Vagina (tissue), 2 donors: ENCODE measurements at regions not wholly inside any gene's neighbourhood (a gene's known extent, or its start where the extent isn't known, plus 50 kb on each side); places are given as distances from the start of the nearest gene placed in this dataset.

Source experiments
- DNase-seq, 2 donors: peaks; one replicate each; pipeline ENCODE4 v3.0.0-alpha.2; 2017; ENCODE audit errors: extremely low spot score in 2 of 2
- H3K27ac ChIP-seq: fragments of 200-600 bp; sonication (generic); one replicate; pipeline ENCODE4 v1.5.1; 2019
- H3K27me3 ChIP-seq: fragments of 200-600 bp; sonication (generic); one replicate; pipeline ENCODE4 v1.5.1; 2019
- H3K36me3 ChIP-seq, 2 donors: fragments of 200-600 bp; sonication (generic); one replicate each; pipeline ENCODE4 v1.5.1; 2017 to 2019
- H3K4me1 ChIP-seq: fragments of 200-600 bp; sonication (generic); one replicate; pipeline ENCODE4 v1.5.1; 2019
- H3K4me3 ChIP-seq, 2 donors: fragments of 200-600 bp; sonication (generic); 1 replicate in 1 of 2; 2 replicates in 1 of 2; pipeline ENCODE4 v1.5.1; 2016 to 2019
- H3K9me3 ChIP-seq: fragments of 200-600 bp; sonication (generic); one replicate; pipeline ENCODE4 v1.5.1; 2019
- CTCF ChIP-seq, 3 experiments: fragments of 450-650 bp in 2 of 3; fragments of 200-600 bp in 1 of 3; sonication (generic) in 1 of 3; IDR thresholded peaks; one replicate each; pipeline ENCODE4 v1.5.1; 2017 to 2019; ENCODE audit warnings: antibody characterized with exemption in 3 of 3, mild to moderate bottlenecking in 2 of 3, moderate library complexity in 2 of 3
- POLR2A ChIP-seq, 2 donors: fragments of 450-650 bp; IDR thresholded peaks; one replicate each; pipeline ENCODE4 v1.6.1; 2017; ENCODE audit warnings: antibody characterized with exemption in 2 of 2, mild to moderate bottlenecking in 2 of 2, moderate library complexity in 2 of 2
- POLR2AphosphoS5 ChIP-seq, 2 donors: sonication (generic); formaldehyde crosslinking; IDR thresholded peaks; one replicate each; pipeline ENCODE4 v1.9.0; 2017; ENCODE audit warnings: antibody characterized with exemption in 2 of 2, mild to moderate bottlenecking in 2 of 2, low read depth in 1 of 2; ENCODE audit not compliant: insufficient read depth in 1 of 2
- intact Hi-C: fragments of 100-400 bp; cut with DNase I; formaldehyde crosslinking; loops from one replicate; pipeline ENCODE4 v1.15.1; 2023

GRCh38 chr2:71824436-71824835 lies 323.2 kb downstream of the CYP26B1 start:
- no peak for DNase-seq
- no peak for TF ChIP-seq POLR2AphosphoS5 (IDR thresholded peaks at IDR 0.05; ENCODE audit: insufficient read depth in 1 of 2, low read depth in 1 of 2)
- TF ChIP-seq POLR2A (IDR thresholded peaks at IDR 0.05): no peak
- TF ChIP-seq CTCF (IDR thresholded peaks at IDR 0.05): no peak

GRCh38 chr2:71823526-71823925 lies 324.1 kb downstream of the CYP26B1 start:
- TF ChIP-seq POLR2A (IDR thresholded peaks at IDR 0.05) (no peak), POLR2AphosphoS5 (IDR thresholded peaks at IDR 0.05; ENCODE audit: insufficient read depth in 1 of 2, low read depth in 1 of 2) (no peak), CTCF (IDR thresholded peaks at IDR 0.05) (no peak)
- Histone ChIP-seq H3K4me1 (no peaks in the 10 kb centered on the region), H3K27ac (no peak overlapping the region), H3K9me3 (no peaks in the 10 kb centered on the region), H3K36me3 (no peaks in the 10 kb centered on the region), H3K4me3 (no peak overlapping the region), H3K27me3 (no peaks in the 10 kb centered on the region)
- intact Hi-C loops: no loop called here
- DNase-seq: no peak

More at GRCh38 chr2:71824436-71824835, 323.2 kb downstream of the CYP26B1 start:
- H3K4me1 ChIP-seq: no peaks in the 10 kb centered on the region
- no peaks in the 10 kb centered on the region for H3K27me3 ChIP-seq
- H3K9me3 ChIP-seq: no peaks in the 10 kb centered on the region
- H3K4me3 ChIP-seq: no peak overlapping the region
- intact Hi-C loops: no loop called here
- H3K36me3 ChIP-seq: no peaks in the 10 kb centered on the region
- H3K27ac ChIP-seq: no peak overlapping the region

GRCh38 chr2:71822463-71822862 lies 325.2 kb downstream of the CYP26B1 start:
- H3K4me3 ChIP-seq: no peak overlapping the region
- H3K4me1 ChIP-seq: no peaks in the 10 kb centered on the region
- DNase-seq: no peak
- TF ChIP-seq POLR2A (IDR thresholded peaks at IDR 0.05) (no peak), POLR2AphosphoS5 (IDR thresholded peaks at IDR 0.05; ENCODE audit: insufficient read depth in 1 of 2, low read depth in 1 of 2) (no peak), CTCF (IDR thresholded peaks at IDR 0.05) (no peak)
- no peaks in the 10 kb centered on the region for H3K27me3 ChIP-seq
- H3K9me3 ChIP-seq: no peaks in the 10 kb centered on the region
- intact Hi-C loops: no loop called here
- no peak overlapping the region for H3K27ac ChIP-seq
- no peaks in the 10 kb centered on the region for H3K36me3 ChIP-seq

GRCh38 chr2:71821856-71822255 lies 325.8 kb downstream of the CYP26B1 start:
- TF ChIP-seq POLR2AphosphoS5 (IDR thresholded peaks at IDR 0.05; ENCODE audit: insufficient read depth in 1 of 2, low read depth in 1 of 2) (no peak), CTCF (IDR thresholded peaks at IDR 0.05) (no peak), POLR2A (IDR thresholded peaks at IDR 0.05) (no peak)
- Histone ChIP-seq H3K9me3 (no peaks in the 10 kb centered on the region), H3K4me1 (no peaks in the 10 kb centered on the region), H3K27me3 (no peaks in the 10 kb centered on the region), H3K36me3 (no peaks in the 10 kb centered on the region), H3K27ac (no peak overlapping the region), H3K4me3 (no peak overlapping the region)
- intact Hi-C loops: no loop called here
- no peak for DNase-seq

GRCh38 chr2:71816815-71817214 lies 330.8 kb downstream of the CYP26B1 start:
- DNase-seq: peak; percentile 69 to 79
- H3K4me3 ChIP-seq: no peak overlapping the region
- no peak overlapping the region for H3K27ac ChIP-seq
- no peaks in the 10 kb centered on the region for H3K4me1 ChIP-seq
- H3K9me3 ChIP-seq: no peaks in the 10 kb centered on the region
- no peaks in the 10 kb centered on the region for H3K36me3 ChIP-seq
- H3K27me3 ChIP-seq: no peaks in the 10 kb centered on the region
- TF ChIP-seq POLR2AphosphoS5 (IDR thresholded peaks at IDR 0.05; ENCODE audit: insufficient read depth in 1 of 2, low read depth in 1 of 2): no peak
- TF ChIP-seq CTCF (IDR thresholded peaks at IDR 0.05): no peak
- TF ChIP-seq POLR2A (IDR thresholded peaks at IDR 0.05): no peak
- intact Hi-C loops: no loop called here
